PC-9 (cell line): ENCODE measurements at regions not wholly inside any gene's neighbourhood (a gene's known extent, or its start where the extent isn't known, plus 50 kb on each side); places are given as distances from the start of the nearest gene placed in this dataset.

Experiments
- BruUV-seq: library from RNA; stranded (reverse); fragments of 400-500 nt; replicated peaks from 2 replicates; lab custom pipeline; 2021; lab: Mats Ljungman, UMichigan
- CTCF ChIA-PET: fragments of 300-600 bp; sonication (Branson Sonifier 250); formaldehyde crosslinking; loops from one replicate; lab custom pipeline; 2022; ENCODE audit warnings: antibody characterized with exemption; lab: Charles Lee
- POLR2A ChIA-PET: fragments of 300-600 bp; sonication (Branson Sonifier 250); formaldehyde crosslinking; loops from one replicate; lab custom pipeline; 2022; ENCODE audit warnings: antibody characterized with exemption; ENCODE audit not compliant: unreplicated experiment; lab: Charles Lee
- DNase-seq, 2 experiments: peaks; one replicate each; pipeline versions ENCODE4 v3.0.0 to v3.0.0-alpha.2; 2015 to 2022; ENCODE audit warnings: mixed read lengths in 1 of 2
- H2AFZ ChIP-seq: fragments of 200-600 bp; sonication (generic); 2 replicates; pipeline ENCODE4 v1.8.1; 2017; ENCODE audit warnings: antibody characterized with exemption
- H3F3A ChIP-seq: fragments of 200-600 bp; sonication (generic); 2 replicates; pipeline ENCODE4 v1.8.1; 2017; ENCODE audit warnings: antibody characterized with exemption, mild to moderate bottlenecking, low read depth; ENCODE audit not compliant: insufficient read depth
- H3K27ac ChIP-seq: fragments of 200-600 bp; sonication (generic); 2 replicates; pipeline ENCODE4 v1.6.1; 2016; ENCODE audit warnings: mixed run types
- H3K27me3 ChIP-seq: fragments of 200-600 bp; sonication (generic); 2 replicates; pipeline ENCODE4 v1.6.1; 2016; ENCODE audit warnings: low read depth, mixed run types; ENCODE audit not compliant: insufficient read depth
- H3K36me3 ChIP-seq: fragments of 200-600 bp; sonication (generic); 2 replicates; pipeline ENCODE4 v1.6.1; 2016; ENCODE audit warnings: low read depth, mixed run types
- H3K4me1 ChIP-seq: fragments of 200-600 bp; sonication (generic); replicated peaks from 2 replicates; pipeline ENCODE4 v1.6.1; 2016; ENCODE audit warnings: mixed run types; ENCODE audit not compliant: insufficient read depth
- H3K4me2 ChIP-seq: fragments of 200-600 bp; sonication (generic); 2 replicates; pipeline ENCODE4 v1.6.1; 2017; ENCODE audit warnings: mixed run types
- H3K4me3 ChIP-seq: fragments of 200-600 bp; sonication (generic); 2 replicates; pipeline ENCODE4 v1.6.1; 2016; ENCODE audit warnings: mixed run types
- H3K79me2 ChIP-seq: fragments of 200-600 bp; sonication (generic); 2 replicates; pipeline ENCODE4 v1.6.1; 2017; ENCODE audit warnings: low read depth, mixed run types
- H3K9me2 ChIP-seq: fragments of 200-600 bp; sonication (generic); 2 replicates; pipeline ENCODE4 v1.8.1; 2017; ENCODE audit warnings: mild to moderate bottlenecking; ENCODE audit not compliant: insufficient read depth
- H3K9me3 ChIP-seq: fragments of 200-600 bp; sonication (generic); 2 replicates; pipeline ENCODE4 v1.8.1; 2016; ENCODE audit warnings: low read depth; ENCODE audit not compliant: insufficient read depth
- H4K20me1 ChIP-seq: fragments of 200-600 bp; sonication (generic); 2 replicates; pipeline ENCODE4 v1.8.1; 2017; ENCODE audit not compliant: insufficient read depth
- EZH2 ChIP-seq: fragments of 200-600 bp; sonication (generic); IDR thresholded peaks from 2 replicates; pipeline ENCODE4 v1.8.0; 2017; ENCODE audit warnings: antibody characterized with exemption, low read depth
- intact Hi-C: fragments of 100-400 bp; cut with micrococcal nuclease; formaldehyde crosslinking; loops from one replicate; pipeline ENCODE4 v1.10.0; 2022; ENCODE audit not compliant: unreplicated experiment
- TF ChIP-seq, protein P1 (sequence below): fragments of 200-600 bp; sonication (generic); conservative IDR thresholded peaks from 2 replicates; pipeline ENCODE4 v1.6.1; 2017; ENCODE audit warnings: mixed run types, antibody characterized with exemption, mild to moderate bottlenecking, moderate library complexity

DNA sequence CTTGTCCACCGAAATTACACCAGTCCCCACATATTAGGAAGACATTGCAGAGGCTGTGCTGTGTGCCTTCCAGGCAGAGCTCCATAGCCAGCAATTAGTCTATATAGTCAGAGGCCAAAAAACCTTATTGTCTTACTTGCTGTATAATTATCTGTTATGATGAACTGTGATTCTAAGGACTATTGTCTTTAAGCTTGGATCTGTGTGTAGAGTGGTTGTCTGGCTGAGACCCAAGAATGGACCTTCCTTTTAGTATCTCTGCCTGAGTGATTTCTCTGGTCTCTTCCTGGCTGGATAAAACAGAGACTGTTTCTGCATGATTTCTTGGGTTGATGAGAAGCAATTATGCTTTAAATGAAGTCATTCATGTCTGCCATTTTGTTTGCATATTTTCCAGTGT is 465.3 kb downstream of the PRKD1 start:
- H3K9me3 ChIP-seq = no peaks in the 10 kb centered on the region
- no peaks in the 10 kb centered on the region for H3K36me3 ChIP-seq
- intact Hi-C loops = no loop called here
- no peaks in the 10 kb centered on the region for H4K20me1 ChIP-seq
- no peaks in the 10 kb centered on the region for H3F3A ChIP-seq
- no peaks in the 10 kb centered on the region for H3K4me1 ChIP-seq
- H3K9me2 ChIP-seq = no peaks in the 10 kb centered on the region
- no peaks in the 10 kb centered on the region for H3K27me3 ChIP-seq
- H3K79me2 ChIP-seq = no peaks in the 10 kb centered on the region
- POLR2A ChIA-PET = no interaction called here
- no peak overlapping the region for H2AFZ ChIP-seq
- H3K27ac ChIP-seq = no peak overlapping the region
- CTCF ChIA-PET = no interaction called here
- H3K4me3 ChIP-seq = no peak overlapping the region
- no TSS peak for BruUV-seq
- H3K4me2 ChIP-seq = no peak overlapping the region
- DNase-seq = no peak
- TF ChIP-seq EZH2 = no peak
- TF ChIP-seq, protein P1, sequence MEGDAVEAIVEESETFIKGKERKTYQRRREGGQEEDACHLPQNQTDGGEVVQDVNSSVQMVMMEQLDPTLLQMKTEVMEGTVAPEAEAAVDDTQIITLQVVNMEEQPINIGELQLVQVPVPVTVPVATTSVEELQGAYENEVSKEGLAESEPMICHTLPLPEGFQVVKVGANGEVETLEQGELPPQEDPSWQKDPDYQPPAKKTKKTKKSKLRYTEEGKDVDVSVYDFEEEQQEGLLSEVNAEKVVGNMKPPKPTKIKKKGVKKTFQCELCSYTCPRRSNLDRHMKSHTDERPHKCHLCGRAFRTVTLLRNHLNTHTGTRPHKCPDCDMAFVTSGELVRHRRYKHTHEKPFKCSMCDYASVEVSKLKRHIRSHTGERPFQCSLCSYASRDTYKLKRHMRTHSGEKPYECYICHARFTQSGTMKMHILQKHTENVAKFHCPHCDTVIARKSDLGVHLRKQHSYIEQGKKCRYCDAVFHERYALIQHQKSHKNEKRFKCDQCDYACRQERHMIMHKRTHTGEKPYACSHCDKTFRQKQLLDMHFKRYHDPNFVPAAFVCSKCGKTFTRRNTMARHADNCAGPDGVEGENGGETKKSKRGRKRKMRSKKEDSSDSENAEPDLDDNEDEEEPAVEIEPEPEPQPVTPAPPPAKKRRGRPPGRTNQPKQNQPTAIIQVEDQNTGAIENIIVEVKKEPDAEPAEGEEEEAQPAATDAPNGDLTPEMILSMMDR = no peak

DNA sequence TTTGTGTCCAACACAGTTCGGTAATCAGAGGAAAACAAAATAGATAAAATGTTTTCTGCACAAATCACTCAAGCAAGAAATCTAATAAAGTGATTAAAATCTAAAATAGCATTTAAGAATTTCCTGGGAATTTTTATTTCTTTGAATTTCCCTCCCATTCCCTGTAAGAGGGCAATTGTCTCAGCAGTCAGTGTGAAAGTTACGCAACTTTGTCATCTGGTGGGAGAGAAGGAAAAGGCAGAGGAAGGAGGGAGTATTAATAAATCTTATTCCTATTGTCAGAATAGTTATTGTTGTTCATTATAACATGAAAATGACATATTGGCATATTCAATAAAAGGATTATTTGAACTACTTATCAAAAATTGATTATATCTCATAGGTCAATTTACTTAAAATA is 464.9 kb downstream of the PRKD1 start:
- no peak overlapping the region for H3K27ac ChIP-seq
- BruUV-seq = no TSS peak
- POLR2A ChIA-PET = interaction anchor here (0.5 kb wide), 1 partner anchor 148 kb away, joined by 6 read pairs; no protein-coding TSS in a partner anchor
- no peaks in the 10 kb centered on the region for H3K36me3 ChIP-seq
- no peaks in the 10 kb centered on the region for H4K20me1 ChIP-seq
- H3K4me2 ChIP-seq = no peak overlapping the region
- CTCF ChIA-PET = no interaction called here
- no peak overlapping the region for H3K4me3 ChIP-seq
- intact Hi-C loops = no loop called here
- no peaks in the 10 kb centered on the region for H3F3A ChIP-seq
- no peaks in the 10 kb centered on the region for H3K27me3 ChIP-seq
- H3K4me1 ChIP-seq = no peaks in the 10 kb centered on the region
- DNase-seq = no peak
- TF ChIP-seq, protein P1 = no peak
- TF ChIP-seq EZH2 = no peak
- no peaks in the 10 kb centered on the region for H3K79me2 ChIP-seq
- H3K9me3 ChIP-seq = no peaks in the 10 kb centered on the region
- no peaks in the 10 kb centered on the region for H3K9me2 ChIP-seq
- no peak overlapping the region for H2AFZ ChIP-seq

DNA sequence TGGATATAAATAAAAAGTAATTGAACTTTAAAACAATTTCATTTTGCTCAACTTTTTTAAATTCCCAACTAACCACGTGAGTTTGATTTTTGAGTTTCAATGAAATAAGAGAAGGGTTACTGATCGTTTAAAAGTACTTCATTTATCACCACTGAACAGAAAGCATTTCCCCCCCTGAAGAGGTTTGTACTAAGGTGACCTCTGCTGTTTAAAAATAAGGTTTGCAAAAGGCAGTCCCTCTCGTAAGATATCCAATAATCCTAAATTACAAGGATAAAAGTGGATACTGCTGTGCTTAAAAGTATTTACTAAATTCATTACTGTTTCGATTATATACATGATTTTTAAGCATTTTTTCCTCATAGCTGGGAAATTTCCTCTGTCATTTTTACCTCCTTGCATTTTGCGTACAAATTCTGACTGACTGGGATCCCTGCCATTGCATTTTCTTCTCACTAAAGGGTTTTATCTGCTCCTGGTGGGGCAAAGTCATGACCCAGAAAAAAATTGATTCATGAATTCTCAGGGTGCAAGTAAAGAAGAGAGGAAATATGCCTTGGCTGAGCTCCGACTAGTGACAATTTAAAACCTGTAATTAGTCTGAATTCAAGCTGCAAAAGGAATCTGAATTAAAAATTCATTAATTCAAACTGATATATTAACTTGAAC is 463.8 kb downstream of the PRKD1 start:
- ChIA-PET POLR2A (no interaction called here), CTCF (no interaction called here)
- no peak for TF ChIP-seq EZH2
- TF ChIP-seq, protein P1 = no peak
- no peak overlapping the region; the same call in 1 of the 2 replicates for H2AFZ ChIP-seq
- intact Hi-C loops = no loop called here
- H3K36me3 ChIP-seq = no peaks in the 10 kb centered on the region
- H3K4me1 ChIP-seq = no peaks in the 10 kb centered on the region
- no peak overlapping the region for H3K27ac ChIP-seq
- H3K79me2 ChIP-seq = no peaks in the 10 kb centered on the region
- H3K27me3 ChIP-seq = no peaks in the 10 kb centered on the region
- H3K4me3 ChIP-seq = no peak overlapping the region
- no peaks in the 10 kb centered on the region for H3F3A ChIP-seq
- H3K9me2 ChIP-seq = no peaks in the 10 kb centered on the region; the same call in 1 of the 2 replicates
- no peak for DNase-seq
- no peaks in the 10 kb centered on the region for H4K20me1 ChIP-seq
- H3K4me2 ChIP-seq = no peak overlapping the region
- no TSS peak for BruUV-seq
- H3K9me3 ChIP-seq = no peaks in the 10 kb centered on the region
